Esophagus muscularis mucosa (tissue), 4 donors: ENCODE measurements at regions not wholly inside any gene's neighbourhood (a gene's known extent, or its start where the extent isn't known, plus 50 kb on each side); places are given as distances from the start of the nearest gene placed in this dataset.

Experiments used
- EP300 ChIP-seq: sonication (generic); formaldehyde crosslinking; IDR thresholded peaks from one replicate; pipeline ENCODE4 v1.6.1; 2017; ENCODE audit warnings: antibody characterized with exemption
- POLR2A ChIP-seq: fragments of 450-650 bp; IDR thresholded peaks from one replicate; pipeline ENCODE4 v1.6.1; 2017; ENCODE audit warnings: antibody characterized with exemption, moderate library complexity, mild to moderate bottlenecking, low read depth
- POLR2AphosphoS5 ChIP-seq, 2 donors: sonication (generic); formaldehyde crosslinking; IDR thresholded peaks; one replicate each; pipeline ENCODE4 v1.6.1; 2017; ENCODE audit warnings: antibody characterized with exemption in 2 of 2
- TF ChIP-seq, protein P1 (sequence below), 3 experiments: fragments of 200-600 bp in 2 of 3; fragments of 450-650 bp in 1 of 3; sonication (generic) in 2 of 3; IDR thresholded peaks; one replicate each; pipeline ENCODE4 v1.5.1; 2017 to 2019; ENCODE audit warnings: antibody characterized with exemption in 3 of 3, mild to moderate bottlenecking in 2 of 3, moderate library complexity in 1 of 3

DNA sequence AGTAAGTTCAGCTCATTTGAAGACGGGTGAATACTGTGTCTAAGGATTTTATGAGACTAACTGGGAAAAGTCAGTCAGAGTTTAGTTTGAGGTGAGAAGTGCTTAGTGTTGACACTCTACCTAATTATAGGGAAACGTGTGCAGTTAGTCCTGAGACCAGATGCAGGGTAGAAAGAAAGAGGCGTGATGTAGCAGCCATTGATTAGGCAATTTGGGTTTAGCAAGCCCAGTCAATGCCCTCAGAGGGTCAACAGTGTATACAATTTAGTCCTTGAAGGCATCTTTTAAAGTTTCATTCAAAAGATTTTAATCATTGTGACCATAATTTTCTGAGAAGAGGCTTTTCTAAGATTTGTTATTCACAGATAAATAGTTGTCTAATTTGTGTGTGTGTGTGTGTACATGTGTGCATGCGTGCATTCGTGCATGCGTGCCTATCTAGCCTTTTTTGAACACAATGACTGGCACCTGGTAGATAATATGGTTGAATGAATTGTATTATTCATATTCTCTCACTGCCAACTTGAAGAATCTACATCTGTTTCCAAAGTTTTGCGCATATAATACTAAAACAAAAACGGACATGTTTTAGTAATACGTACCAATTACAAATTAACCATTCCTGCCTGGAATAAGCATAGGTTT is 332.9 kb downstream of the SRGAP2C start:
- TF ChIP-seq, protein P1, sequence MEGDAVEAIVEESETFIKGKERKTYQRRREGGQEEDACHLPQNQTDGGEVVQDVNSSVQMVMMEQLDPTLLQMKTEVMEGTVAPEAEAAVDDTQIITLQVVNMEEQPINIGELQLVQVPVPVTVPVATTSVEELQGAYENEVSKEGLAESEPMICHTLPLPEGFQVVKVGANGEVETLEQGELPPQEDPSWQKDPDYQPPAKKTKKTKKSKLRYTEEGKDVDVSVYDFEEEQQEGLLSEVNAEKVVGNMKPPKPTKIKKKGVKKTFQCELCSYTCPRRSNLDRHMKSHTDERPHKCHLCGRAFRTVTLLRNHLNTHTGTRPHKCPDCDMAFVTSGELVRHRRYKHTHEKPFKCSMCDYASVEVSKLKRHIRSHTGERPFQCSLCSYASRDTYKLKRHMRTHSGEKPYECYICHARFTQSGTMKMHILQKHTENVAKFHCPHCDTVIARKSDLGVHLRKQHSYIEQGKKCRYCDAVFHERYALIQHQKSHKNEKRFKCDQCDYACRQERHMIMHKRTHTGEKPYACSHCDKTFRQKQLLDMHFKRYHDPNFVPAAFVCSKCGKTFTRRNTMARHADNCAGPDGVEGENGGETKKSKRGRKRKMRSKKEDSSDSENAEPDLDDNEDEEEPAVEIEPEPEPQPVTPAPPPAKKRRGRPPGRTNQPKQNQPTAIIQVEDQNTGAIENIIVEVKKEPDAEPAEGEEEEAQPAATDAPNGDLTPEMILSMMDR (IDR thresholded peaks at IDR 0.05) = no peak
- TF ChIP-seq EP300 (no peak), POLR2AphosphoS5 (IDR thresholded peaks at IDR 0.05) (no peak), POLR2A (no peak)
